HG03025 (cell line): ENCODE measurements at regions not wholly inside any gene's neighbourhood (a gene's known extent, or its start where the extent isn't known, plus 50 kb on each side); places are given as distances from the start of the nearest gene placed in this dataset.
"Not testable (repeated sequence)": the region's sequence is repeated elsewhere in the genome, so short reads cannot be mapped to it uniquely, and the experiment has no call there.

ENCODE experiments used
- ATAC-seq: cut with Tn5 transposase; IDR thresholded peaks from one replicate; pipeline ENCODE4 v1.9.1; 2021; ENCODE audit warnings: mild to moderate bottlenecking, moderate library complexity; ENCODE audit not compliant: unreplicated experiment, low FRiP score

GRCh38 chr9:105021917-105022316 is 94.0 kb upstream of the ABCA1 start:
- ATAC-seq: no peak

- not testable (repeated sequence) for ATAC-seq
Measured at GRCh38 chr9:105022545-105022944, 94.6 kb upstream of the ABCA1 start.

DNA sequence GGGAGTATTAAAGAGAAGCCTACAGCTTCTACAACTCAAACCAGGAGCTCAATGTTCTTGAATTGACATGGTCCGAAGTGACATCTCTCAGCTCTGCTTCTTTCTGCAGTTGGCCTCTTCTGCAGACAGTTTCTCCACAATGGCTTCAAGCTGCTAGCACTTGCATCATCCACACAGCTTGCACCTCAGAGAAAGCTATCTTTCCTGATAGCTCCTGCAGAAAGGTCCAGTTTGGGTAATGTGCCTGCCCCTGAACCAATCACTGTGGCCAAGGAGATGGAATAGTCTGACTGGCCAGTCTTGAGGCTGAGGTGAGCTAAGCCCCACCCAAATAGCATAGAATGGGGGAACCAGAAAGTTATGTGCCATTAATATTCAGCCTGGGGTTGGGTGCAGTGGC is 95.8 kb upstream of the ABCA1 start:
- no peak for ATAC-seq

GRCh38 chr9:105024529-105024928 is 96.6 kb upstream of the ABCA1 start:
- no peak for ATAC-seq

- no peak for ATAC-seq
Measured at GRCh38 chr9:105026451-105026850, 98.5 kb upstream of the ABCA1 start.

DNA sequence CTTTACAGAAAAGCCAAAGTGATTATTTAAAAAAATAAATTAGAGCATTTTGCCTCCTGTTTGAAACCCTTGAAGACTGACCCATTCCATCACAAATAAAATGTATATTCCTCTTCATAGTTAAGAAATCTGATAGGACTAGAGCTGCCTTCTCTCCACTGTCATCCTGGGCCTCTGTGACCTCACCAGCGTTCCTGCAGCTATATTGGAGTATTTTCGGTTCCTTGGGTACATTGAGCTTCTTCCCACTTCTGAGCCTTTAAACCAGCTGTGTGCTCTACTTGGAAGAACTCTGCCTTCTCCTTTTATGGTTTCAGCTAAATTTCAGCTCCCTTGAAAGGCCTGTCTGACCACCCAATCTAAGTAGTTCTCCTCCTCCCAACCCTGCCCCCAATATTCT is 99.1 kb upstream of the ABCA1 start:
- ATAC-seq: no peak

GRCh38 chr9:105030285-105030684 is 102.3 kb upstream of the ABCA1 start:
- ATAC-seq: no peak

- ATAC-seq: no peak
Measured at GRCh38 chr9:105037139-105037538, 109.2 kb upstream of the ABCA1 start.

DNA sequence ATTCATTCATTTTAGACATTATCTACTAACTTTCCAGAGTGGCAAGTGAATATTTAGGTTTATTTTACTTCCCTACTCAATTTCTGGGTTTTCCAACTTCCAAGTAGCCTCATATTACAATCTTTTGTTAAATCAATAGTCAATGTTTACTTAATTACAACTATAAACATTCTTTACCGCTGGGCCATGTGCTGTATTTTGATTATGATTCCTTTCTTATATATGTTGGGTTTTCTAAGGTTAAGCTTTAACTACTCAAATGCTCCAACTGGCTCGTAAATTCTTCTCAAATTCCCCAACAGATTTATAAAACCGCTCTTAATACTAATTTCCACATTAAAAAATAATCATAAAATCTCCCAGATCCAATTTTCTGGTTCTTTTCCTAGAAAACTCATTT is 110.1 kb upstream of the ABCA1 start:
- ATAC-seq: no peak

DNA sequence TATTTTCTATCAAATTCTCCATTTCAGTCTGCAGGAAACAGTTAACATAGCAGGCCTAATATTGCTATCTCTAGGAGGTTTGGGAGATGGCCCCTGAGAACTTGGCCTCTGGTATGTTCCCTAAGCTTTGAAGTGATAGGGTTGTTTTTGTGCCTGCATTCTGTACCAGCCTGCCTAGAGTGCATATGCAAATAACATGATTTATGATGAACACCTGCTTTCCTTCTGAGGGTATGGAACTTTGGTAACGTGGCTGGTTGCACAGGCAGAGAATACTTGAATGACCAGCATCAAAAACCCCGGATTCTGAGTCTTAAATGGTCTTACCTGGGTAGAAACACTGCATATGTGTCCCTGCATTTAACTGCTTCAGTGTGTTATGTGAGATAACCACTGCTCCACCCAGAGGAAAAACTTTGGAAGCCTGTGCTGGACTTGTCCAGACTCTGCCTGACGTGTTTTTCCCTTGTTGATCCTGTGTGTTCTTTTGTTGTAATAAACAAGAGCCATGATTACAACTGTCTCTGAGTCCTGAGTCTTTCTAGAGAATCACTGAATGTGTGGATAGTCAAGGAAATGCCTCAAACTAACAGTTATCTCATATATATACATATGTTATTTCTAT is 111.3 kb upstream of the ABCA1 start:
- no peak for ATAC-seq

DNA sequence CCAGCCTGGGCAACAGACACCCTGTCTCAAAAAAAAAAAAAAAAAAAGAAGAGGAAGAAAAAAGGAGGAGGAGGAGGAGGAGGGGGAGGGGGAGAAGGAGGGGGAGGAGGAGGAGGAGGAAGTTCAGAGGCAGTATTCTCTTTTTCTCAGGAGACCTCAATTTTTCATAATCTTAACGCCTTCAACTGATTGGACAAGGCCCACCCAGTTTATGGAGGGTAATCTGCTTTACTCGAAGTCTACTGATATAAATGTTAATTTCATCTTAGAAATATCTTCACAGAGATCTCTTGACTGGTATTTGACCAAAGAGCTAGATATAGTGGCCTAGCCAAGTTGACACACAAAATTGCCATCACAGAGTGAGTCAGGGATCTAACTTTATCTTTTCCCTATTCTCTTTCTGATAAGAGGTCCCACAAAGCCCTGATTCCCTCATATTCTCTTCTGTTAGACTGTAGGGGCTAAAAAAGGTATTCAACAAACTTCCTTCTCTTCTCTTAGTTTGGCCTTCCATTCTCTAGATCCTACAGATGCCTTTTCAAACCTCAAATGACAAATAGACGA is 115.5 kb upstream of the ABCA1 start:
- ATAC-seq: no peak

DNA sequence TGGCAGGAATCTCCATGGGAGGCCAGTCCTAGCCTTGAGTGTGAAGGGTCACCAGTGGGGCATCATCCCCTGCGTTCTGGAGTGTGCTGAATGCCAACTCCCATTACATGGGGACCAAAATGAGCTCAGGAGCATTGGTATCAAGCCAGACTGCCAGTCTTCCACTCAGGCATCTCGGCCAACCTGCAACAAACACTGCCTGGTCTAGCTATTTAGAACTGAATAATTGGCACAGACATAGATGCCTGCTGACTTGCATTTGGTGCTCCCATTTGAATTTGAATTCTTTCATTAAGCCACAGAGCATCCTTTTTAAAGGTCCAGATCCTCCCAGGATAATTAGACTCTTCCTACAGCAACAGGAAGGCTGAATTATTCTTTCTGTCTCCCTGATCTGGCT is 116.6 kb upstream of the ABCA1 start:
- no peak for ATAC-seq

- no peak for ATAC-seq
Measured at GRCh38 chr9:105046907-105047741, 119.2 kb upstream of the ABCA1 start.

- no peak for ATAC-seq
Measured at GRCh38 chr9:105047742-105048041, 119.7 kb upstream of the ABCA1 start.

DNA sequence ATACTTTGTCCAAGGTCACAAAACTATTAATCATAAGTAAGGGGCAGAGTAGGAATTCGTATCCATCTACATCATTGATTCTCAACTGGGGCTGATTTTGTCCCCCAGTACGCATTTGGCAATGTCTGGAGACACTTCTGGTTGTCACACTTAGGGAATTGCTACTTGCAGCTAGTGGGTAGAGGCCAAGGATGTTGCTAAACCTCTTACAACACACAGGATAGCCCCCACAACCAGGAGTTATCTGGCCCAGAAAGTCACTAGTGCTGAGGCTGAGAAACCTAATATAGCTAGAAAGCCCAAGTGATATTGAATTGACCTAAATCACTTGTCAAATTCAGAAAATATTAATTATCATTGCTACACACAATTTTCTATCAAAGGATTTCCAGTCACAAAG is 120.4 kb upstream of the ABCA1 start:
- ATAC-seq: no peak

GRCh38 chr9:105050296-105050695 is 122.3 kb upstream of the ABCA1 start:
- ATAC-seq: no peak

DNA sequence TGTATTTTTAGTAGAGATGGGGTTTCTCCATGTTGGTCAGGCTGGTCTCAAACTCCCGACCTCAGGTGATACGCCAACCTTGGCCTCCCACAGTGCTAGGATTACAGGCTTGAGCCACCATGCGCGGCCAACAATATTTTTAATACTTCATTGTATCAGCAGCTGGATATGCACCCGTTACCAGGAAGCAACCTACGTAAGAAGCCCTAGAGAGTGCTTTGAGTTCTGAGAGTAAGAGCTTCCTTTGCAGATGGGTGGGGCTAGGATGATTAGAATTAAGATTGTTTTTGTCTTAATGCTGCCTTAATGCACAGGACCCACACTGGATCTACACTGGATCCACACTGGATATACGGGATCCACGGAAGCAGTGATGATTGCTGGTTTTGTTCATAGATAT is 123.9 kb upstream of the ABCA1 start:
- ATAC-seq: no peak

- ATAC-seq: no peak
Measured at GRCh38 chr9:105052346-105052745, 124.4 kb upstream of the ABCA1 start.

- no peak for ATAC-seq
Measured at GRCh38 chr9:105053209-105053652, 125.3 kb upstream of the ABCA1 start.

- ATAC-seq: no peak
Measured at GRCh38 chr9:105054491-105054890, 126.5 kb upstream of the ABCA1 start.

DNA sequence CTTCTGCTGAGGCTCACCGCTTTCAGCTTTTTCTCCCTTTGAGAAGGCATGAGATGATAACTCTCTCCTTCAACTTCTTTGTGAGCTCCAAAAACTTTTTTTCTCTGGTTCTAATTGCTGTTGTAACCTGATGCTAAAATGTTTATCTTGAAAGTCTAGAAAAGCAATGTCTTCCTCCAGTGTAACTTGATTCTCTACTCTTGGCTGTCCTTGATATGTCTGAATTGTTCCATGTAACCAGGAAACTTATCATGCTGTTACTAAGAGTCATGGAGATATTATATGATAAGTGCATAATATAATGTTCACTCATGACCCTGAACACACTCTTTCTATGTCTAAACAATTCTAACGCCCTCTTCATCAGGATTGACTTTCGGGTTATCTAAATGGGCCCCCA is 128.0 kb upstream of the ABCA1 start:
- no peak for ATAC-seq

DNA sequence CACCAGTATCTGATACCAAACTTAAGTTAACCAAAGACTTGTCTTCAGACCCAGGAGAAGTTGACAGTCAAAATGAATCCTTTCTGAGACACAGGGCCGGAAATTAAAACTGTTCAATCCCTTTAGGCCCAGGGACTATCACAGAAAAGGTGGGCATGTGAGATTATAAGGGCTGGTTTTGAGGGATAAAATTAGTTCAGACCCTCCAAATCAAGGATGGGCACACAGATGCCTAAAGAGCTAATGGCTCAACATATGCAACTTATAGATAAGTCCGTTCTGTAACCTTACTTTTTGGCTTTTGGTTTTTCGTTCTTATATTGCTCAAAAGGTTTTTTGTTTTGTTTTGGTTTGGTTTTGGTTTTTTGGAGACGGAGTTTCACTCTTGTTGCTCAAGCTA is 129.6 kb upstream of the ABCA1 start:
- no peak for ATAC-seq
